GM10248 (cell line): ENCODE measurements at regions not wholly inside any gene's neighbourhood (a gene's known extent, or its start where the extent isn't known, plus 50 kb on each side); places are given as distances from the start of the nearest gene placed in this dataset.

Experiments
- CTCF ChIA-PET: fragments of 300-600 bp; sonication (Branson Sonifier 250); formaldehyde crosslinking; extraction: SDS; loops from one replicate; lab custom pipeline; 2021; ENCODE audit warnings: antibody characterized with exemption; lab: Yijun Ruan, JAX
- POLR2A ChIA-PET: fragments of 350-650 bp; sonication (Branson Sonifier 250); formaldehyde crosslinking; extraction: SDS; loops from one replicate; lab custom pipeline; 2020; ENCODE audit warnings: antibody characterized with exemption; lab: Yijun Ruan, JAX
- DNase-seq: peaks from one replicate; pipeline ENCODE4 v3.0.0; 2012; ENCODE audit errors: extremely low spot score
- TF ChIP-seq, protein P1 (sequence below): IDR thresholded peaks from 2 replicates; pipeline ENCODE4 v1.5.1; 2012; ENCODE audit warnings: mild to moderate bottlenecking, low read depth; ENCODE audit errors: extremely low read depth, missing control alignments, control extremely low read depth

DNA sequence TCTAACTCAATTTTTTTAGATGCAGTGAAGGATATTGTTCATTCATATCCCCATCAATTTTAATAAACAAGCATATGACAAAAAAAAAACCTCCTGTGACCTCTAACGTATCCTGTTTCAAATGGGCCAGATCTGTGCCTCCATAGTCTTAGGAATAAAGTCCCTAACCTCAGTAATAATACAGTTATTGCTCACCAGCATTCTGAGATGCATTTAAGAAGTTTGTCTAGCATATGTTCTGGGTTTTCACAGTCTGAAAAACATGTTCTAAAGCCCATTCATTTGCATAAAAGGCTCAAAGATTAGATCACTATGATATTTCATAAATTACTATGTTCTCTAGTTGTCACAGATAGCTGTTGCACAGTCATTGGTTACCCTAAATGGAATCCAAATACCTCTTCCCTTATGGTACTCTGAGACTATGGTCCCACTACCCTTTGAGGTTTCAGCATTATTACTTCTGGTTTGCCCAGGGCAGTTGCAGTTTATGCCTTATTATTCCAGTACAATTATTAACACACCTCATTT lies 190.1 kb downstream of the ZIC4 start:
- CTCF ChIA-PET: no interaction called here
- POLR2A ChIA-PET: no interaction called here
- TF ChIP-seq, protein P1, sequence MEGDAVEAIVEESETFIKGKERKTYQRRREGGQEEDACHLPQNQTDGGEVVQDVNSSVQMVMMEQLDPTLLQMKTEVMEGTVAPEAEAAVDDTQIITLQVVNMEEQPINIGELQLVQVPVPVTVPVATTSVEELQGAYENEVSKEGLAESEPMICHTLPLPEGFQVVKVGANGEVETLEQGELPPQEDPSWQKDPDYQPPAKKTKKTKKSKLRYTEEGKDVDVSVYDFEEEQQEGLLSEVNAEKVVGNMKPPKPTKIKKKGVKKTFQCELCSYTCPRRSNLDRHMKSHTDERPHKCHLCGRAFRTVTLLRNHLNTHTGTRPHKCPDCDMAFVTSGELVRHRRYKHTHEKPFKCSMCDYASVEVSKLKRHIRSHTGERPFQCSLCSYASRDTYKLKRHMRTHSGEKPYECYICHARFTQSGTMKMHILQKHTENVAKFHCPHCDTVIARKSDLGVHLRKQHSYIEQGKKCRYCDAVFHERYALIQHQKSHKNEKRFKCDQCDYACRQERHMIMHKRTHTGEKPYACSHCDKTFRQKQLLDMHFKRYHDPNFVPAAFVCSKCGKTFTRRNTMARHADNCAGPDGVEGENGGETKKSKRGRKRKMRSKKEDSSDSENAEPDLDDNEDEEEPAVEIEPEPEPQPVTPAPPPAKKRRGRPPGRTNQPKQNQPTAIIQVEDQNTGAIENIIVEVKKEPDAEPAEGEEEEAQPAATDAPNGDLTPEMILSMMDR: no peak
- DNase-seq: no peak

DNA sequence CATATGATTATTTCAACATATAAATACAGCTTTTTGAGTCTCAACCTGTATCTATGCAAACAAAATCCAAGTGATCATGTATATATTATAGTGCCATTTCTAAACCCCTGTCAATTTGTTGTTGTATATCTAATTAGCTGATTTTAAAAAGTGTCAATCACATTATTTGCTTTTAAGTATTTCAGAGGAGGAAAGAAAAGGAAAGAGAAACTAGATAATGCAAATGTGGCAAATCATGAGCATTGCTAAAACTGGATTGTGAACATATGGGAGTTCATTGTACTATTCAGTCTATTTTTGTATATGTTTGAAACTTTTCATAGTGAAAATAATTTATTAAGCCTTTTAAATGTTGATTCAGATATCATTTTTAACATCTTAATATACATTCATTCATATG lies 190.7 kb downstream of the ZIC4 start:
- CTCF ChIA-PET: no interaction called here
- POLR2A ChIA-PET: no interaction called here
- DNase-seq: no peak
- TF ChIP-seq, protein P1: no peak

DNA sequence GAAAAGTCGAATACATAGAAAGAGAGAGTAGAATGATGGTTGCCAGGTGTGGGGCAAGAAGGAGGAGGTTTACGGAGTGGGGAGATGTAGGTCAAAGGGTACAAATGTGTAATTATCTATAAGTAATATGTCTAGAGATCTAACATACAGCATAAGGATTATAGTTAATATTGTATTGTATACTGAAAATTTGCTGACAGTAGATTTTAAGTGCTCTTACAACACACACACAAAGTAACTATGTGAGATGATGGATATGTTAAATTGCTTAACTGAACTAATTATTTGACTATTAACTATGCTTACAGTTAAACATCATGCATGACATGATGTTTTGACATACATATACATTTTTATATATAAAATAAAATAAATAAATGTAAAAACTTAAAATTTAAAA lies 192.7 kb downstream of the ZIC4 start:
- TF ChIP-seq, protein P1: no peak
- CTCF ChIA-PET: no interaction called here
- POLR2A ChIA-PET: no interaction called here
- no peak for DNase-seq

DNA sequence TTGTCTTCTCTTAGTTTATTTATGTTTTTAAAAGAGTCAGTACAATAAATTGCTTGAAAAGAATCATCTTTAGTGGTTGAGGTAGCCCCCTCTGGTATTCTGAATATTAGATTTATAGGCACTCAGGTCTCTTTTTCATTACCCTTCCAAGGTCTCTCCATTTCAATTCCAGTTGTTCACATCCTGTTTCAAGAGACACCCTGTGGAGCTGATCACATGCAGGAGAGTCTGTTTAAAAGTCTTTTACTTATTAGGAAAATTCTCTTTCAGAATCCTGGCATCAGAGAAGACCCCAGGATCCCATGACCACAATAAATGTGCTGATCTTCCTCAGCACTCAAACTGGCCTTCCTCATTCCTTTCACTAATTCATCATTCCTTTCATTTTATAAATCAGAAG lies 195.7 kb downstream of the ZIC4 start:
- no peak for DNase-seq
- CTCF ChIA-PET: no interaction called here
- POLR2A ChIA-PET: no interaction called here
- TF ChIP-seq, protein P1: no peak

DNA sequence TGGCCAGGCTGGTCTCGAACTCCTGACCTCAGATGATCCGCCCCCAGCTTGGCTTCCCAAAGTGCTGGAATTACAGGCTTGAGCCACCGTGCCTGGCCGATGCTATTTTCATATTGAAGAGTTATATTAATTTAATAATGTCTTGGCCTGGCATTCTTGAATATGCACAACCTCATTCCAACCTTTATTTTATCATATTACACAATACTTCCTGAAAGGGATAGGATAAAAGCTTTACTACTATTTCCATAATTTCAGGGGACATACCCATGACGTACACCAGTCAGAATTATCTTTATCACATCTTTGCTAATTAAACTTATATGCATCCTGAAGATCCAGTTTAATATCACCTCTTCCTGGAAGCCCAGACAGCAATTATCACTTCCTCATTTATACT lies 205.3 kb downstream of the ZIC4 start:
- ChIA-PET POLR2A (no interaction called here), CTCF (interaction anchor here (1.1 kb wide), 1 partner anchor 9 kb away, joined by 6 read pairs; no protein-coding TSS in a partner anchor)
- DNase-seq: no peak
- TF ChIP-seq, protein P1: no peak

DNA sequence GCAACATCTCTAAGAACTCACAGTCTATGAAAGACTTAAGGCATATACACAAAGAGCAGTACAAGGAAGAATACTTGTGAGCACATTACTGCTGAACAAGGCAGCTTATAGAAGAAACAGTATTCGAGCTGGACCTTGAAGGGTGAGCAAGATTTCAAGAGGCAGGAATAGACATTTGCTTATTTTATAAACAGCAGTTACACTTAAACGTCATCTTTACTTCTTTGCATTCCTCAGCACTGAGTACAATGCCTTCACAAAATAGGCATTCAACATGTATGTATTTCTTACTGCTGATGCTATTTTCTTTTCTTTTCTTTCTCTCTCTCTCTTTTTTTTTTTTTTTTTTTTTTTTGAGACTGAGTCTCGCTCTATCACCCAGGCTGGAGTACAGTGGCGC lies 205.8 kb downstream of the ZIC4 start:
- POLR2A ChIA-PET: no interaction called here
- TF ChIP-seq, protein P1: no peak
- no peak for DNase-seq
- CTCF ChIA-PET: interaction anchor here (1.1 kb wide), 1 partner anchor 8 kb away, joined by 6 read pairs; no protein-coding TSS in a partner anchor
